ENCODE measurements at regions not wholly inside any gene's neighbourhood (a gene's known extent, or its start where the extent isn't known, plus 50 kb on each side); places are given as distances from the start of the nearest gene placed in this dataset.

DNA sequence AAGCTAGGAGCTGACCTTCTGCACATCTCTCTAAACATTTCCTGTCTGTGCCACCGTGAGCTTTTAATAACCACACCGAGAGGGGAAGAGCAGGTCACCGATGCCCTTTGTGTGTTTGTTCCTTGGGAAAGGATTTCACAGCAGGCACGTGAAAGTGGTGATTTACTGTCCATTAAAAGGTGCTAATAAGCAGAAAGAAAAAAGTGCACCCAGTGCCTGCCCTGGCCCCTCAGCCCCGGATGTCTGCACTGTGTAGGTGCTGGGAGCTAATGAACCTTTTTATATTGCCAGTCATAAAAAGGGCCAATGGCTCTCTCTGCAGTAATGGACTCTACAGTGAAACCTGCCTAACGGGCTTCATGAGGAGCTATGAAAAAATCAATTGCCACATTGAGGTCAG, 312.6 kb downstream of the C6orf118 start:
- H3K4me1 ChIP-seq (ENCODE audit: control insufficient read depth, low read length): no peaks in the 10 kb centered on the region
- H3K27ac ChIP-seq (ENCODE audit: low read depth, low read length): no peak overlapping the region
- no peaks in the 10 kb centered on the region for H3K79me2 ChIP-seq (ENCODE audit: control insufficient read depth, low read length)
- no peak overlapping the region for H3K4me3 ChIP-seq (ENCODE audit: low read length)
- no peaks in the 10 kb centered on the region for H3K9me2 ChIP-seq (replicated peaks; ENCODE audit: control insufficient read depth, low read length)
- no peaks in the 10 kb centered on the region for H4K20me1 ChIP-seq (ENCODE audit: control insufficient read depth, insufficient read depth, low read depth, low read length)
- no peaks in the 10 kb centered on the region for H3K27me3 ChIP-seq (ENCODE audit: control insufficient read depth, low read length)
- no peak for TF ChIP-seq EZH2phosphoT487 (IDR thresholded peaks at IDR 0.05; ENCODE audit: borderline replicate concordance, low read length)
- TF ChIP-seq, protein P1, sequence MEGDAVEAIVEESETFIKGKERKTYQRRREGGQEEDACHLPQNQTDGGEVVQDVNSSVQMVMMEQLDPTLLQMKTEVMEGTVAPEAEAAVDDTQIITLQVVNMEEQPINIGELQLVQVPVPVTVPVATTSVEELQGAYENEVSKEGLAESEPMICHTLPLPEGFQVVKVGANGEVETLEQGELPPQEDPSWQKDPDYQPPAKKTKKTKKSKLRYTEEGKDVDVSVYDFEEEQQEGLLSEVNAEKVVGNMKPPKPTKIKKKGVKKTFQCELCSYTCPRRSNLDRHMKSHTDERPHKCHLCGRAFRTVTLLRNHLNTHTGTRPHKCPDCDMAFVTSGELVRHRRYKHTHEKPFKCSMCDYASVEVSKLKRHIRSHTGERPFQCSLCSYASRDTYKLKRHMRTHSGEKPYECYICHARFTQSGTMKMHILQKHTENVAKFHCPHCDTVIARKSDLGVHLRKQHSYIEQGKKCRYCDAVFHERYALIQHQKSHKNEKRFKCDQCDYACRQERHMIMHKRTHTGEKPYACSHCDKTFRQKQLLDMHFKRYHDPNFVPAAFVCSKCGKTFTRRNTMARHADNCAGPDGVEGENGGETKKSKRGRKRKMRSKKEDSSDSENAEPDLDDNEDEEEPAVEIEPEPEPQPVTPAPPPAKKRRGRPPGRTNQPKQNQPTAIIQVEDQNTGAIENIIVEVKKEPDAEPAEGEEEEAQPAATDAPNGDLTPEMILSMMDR (IDR thresholded peaks at IDR 0.05; ENCODE audit: low read depth, low read length, poor library complexity, severe bottlenecking): no peak
- H3K4me2 ChIP-seq (ENCODE audit: low read length): no peak overlapping the region
- no peaks in the 10 kb centered on the region for H3K36me3 ChIP-seq (ENCODE audit: control insufficient read depth, low read length)
- no peaks in the 10 kb centered on the region for H3F3A ChIP-seq (ENCODE audit: control insufficient read depth, insufficient read depth)
- no peaks in the 10 kb centered on the region for H3K9me3 ChIP-seq (ENCODE audit: control insufficient read depth, insufficient read depth, low read length)

DNA sequence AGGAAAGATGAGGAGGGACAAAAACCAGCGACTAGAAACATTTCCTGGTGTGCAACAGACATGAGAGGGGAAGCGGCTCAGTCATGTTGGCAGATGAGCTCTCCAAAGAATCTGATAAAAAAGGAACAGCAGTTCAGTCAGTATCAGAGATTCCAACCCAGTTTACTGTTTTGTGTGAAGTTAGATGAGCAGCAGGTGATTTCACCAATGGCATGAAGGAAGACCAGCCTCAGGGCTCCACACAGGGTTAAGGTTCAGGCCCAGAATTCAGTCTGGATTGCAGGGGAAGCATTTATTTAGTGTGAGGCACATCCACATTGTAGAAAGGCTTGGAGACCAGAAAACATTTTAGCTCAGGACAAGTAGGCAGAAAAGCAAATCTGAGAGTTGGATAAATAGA, 317.8 kb downstream of the C6orf118 start:
- TF ChIP-seq, protein P1 (IDR thresholded peaks at IDR 0.05; ENCODE audit: low read depth, low read length, poor library complexity, severe bottlenecking): no peak
- TF ChIP-seq EZH2phosphoT487 (IDR thresholded peaks at IDR 0.05; ENCODE audit: borderline replicate concordance, low read length): no peak
- Histone ChIP-seq H4K20me1 (ENCODE audit: control insufficient read depth, insufficient read depth, low read depth, low read length) (no peaks in the 10 kb centered on the region), H3K79me2 (ENCODE audit: control insufficient read depth, low read length) (no peaks in the 10 kb centered on the region), H3K36me3 (ENCODE audit: control insufficient read depth, low read length) (no peaks in the 10 kb centered on the region), H3K27ac (ENCODE audit: low read depth, low read length) (no peak overlapping the region), H3K4me2 (ENCODE audit: low read length) (no peak overlapping the region), H3K4me3 (ENCODE audit: low read length) (no peak overlapping the region), H3K4me1 (ENCODE audit: control insufficient read depth, low read length) (no peaks in the 10 kb centered on the region), H3K9me3 (ENCODE audit: control insufficient read depth, insufficient read depth, low read length) (no peaks in the 10 kb centered on the region), H3F3A (ENCODE audit: control insufficient read depth, insufficient read depth) (no peaks in the 10 kb centered on the region), H3K9me2 (replicated peaks; ENCODE audit: control insufficient read depth, low read length) (no peaks in the 10 kb centered on the region), H3K27me3 (ENCODE audit: control insufficient read depth, low read length) (no peaks in the 10 kb centered on the region)

DNA sequence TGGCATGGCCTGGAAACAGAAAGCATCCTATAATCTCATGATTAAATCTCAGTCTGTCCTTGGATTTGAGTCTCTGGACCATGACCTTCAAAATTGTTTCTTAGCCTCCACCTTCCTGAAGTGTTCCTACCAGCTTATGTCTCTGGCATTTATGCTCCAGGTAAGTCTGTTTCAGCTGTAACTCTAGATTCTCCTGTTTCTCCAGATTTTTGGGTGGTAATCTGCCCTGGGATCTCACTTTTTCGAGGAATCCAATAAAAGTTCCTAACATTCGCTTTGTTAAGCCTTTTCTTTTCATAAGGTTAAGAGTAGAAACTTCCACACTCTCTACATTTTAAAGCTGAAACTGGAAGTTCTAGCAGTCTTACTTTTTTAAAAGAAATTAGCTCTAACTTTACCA, 318.5 kb downstream of the C6orf118 start:
- no peaks in the 10 kb centered on the region for H3K9me2 ChIP-seq (replicated peaks; ENCODE audit: control insufficient read depth, low read length)
- H3K36me3 ChIP-seq (ENCODE audit: control insufficient read depth, low read length): no peaks in the 10 kb centered on the region
- no peak overlapping the region for H3K4me3 ChIP-seq (ENCODE audit: low read length)
- no peaks in the 10 kb centered on the region for H3K79me2 ChIP-seq (ENCODE audit: control insufficient read depth, low read length)
- TF ChIP-seq, protein P1 (IDR thresholded peaks at IDR 0.05; ENCODE audit: low read depth, low read length, poor library complexity, severe bottlenecking): no peak
- no peak for TF ChIP-seq EZH2phosphoT487 (IDR thresholded peaks at IDR 0.05; ENCODE audit: borderline replicate concordance, low read length)
- no peaks in the 10 kb centered on the region for H3K4me1 ChIP-seq (ENCODE audit: control insufficient read depth, low read length)
- no peak overlapping the region for H3K27ac ChIP-seq (ENCODE audit: low read depth, low read length)
- H3K9me3 ChIP-seq (ENCODE audit: control insufficient read depth, insufficient read depth, low read length): no peaks in the 10 kb centered on the region
- no peaks in the 10 kb centered on the region for H3K27me3 ChIP-seq (ENCODE audit: control insufficient read depth, low read length)
- H4K20me1 ChIP-seq (ENCODE audit: control insufficient read depth, insufficient read depth, low read depth, low read length): no peaks in the 10 kb centered on the region
- H3F3A ChIP-seq (ENCODE audit: control insufficient read depth, insufficient read depth): no peaks in the 10 kb centered on the region
- H3K4me2 ChIP-seq (ENCODE audit: low read length): no peak overlapping the region

DNA sequence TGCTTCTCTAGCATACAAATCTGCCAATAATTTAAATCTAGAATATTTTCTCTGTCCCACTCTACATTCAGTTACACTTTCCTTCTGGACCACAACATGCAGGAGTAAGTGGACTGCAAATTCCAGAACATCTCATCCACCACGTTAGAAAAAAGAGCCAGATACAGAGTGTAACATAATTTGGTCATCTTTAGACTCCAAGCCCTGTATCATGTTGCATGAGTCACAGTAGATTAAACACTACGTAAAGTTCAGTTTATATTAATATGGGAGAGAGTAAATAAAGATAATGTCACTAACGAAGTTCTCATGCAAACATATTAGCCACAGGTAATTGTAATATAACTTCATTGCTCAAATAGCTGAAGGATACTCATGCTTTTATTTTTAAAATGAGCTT, 327.0 kb downstream of the C6orf118 start:
- H3K4me2 ChIP-seq (ENCODE audit: low read length): no peak overlapping the region
- H3F3A ChIP-seq (ENCODE audit: control insufficient read depth, insufficient read depth): no peaks in the 10 kb centered on the region
- H3K27ac ChIP-seq (ENCODE audit: low read depth, low read length): no peak overlapping the region
- no peaks in the 10 kb centered on the region for H4K20me1 ChIP-seq (ENCODE audit: control insufficient read depth, insufficient read depth, low read depth, low read length)
- H3K4me3 ChIP-seq (ENCODE audit: low read length): no peak overlapping the region
- no peaks in the 10 kb centered on the region for H3K27me3 ChIP-seq (ENCODE audit: control insufficient read depth, low read length)
- no peaks in the 10 kb centered on the region for H3K36me3 ChIP-seq (ENCODE audit: control insufficient read depth, low read length)
- peaks cover 3% of the 10 kb centered on the region; the same call in 1 of the 2 replicates for H3K9me3 ChIP-seq (ENCODE audit: control insufficient read depth, insufficient read depth, low read length)
- H3K4me1 ChIP-seq (ENCODE audit: control insufficient read depth, low read length): no peaks in the 10 kb centered on the region
- no peaks in the 10 kb centered on the region for H3K9me2 ChIP-seq (replicated peaks; ENCODE audit: control insufficient read depth, low read length)
- TF ChIP-seq, protein P1 (IDR thresholded peaks at IDR 0.05; ENCODE audit: low read depth, low read length, poor library complexity, severe bottlenecking): no peak
- no peak for TF ChIP-seq EZH2phosphoT487 (IDR thresholded peaks at IDR 0.05; ENCODE audit: borderline replicate concordance, low read length)
- H3K79me2 ChIP-seq (ENCODE audit: control insufficient read depth, low read length): no peaks in the 10 kb centered on the region
